MM.1S (cell line): ENCODE measurements at regions not wholly inside any gene's neighbourhood (a gene's known extent, or its start where the extent isn't known, plus 50 kb on each side); places are given as distances from the start of the nearest gene placed in this dataset.

ENCODE experiments used
- DNase-seq: peaks from one replicate; pipeline ENCODE4 v3.0.0-alpha.2; 2015
- H2AFZ ChIP-seq: fragments of 300-600 bp; sonication (generic); 2 replicates; pipeline ENCODE4 v1.6.0; 2016; ENCODE audit warnings: antibody characterized with exemption, low read length
- H3F3A ChIP-seq: fragments of 300-600 bp; sonication (generic); 2 replicates; pipeline ENCODE4 v1.6.1; 2016; ENCODE audit warnings: mild to moderate bottlenecking, antibody characterized with exemption, low read length, moderate library complexity, mixed read lengths; ENCODE audit not compliant: insufficient read depth
- H3K27ac ChIP-seq: fragments of 300-600 bp; sonication (generic); 2 replicates; pipeline ENCODE4 v1.5.1; 2016; ENCODE audit warnings: mild to moderate bottlenecking, low read length
- H3K27me3 ChIP-seq: fragments of 300-600 bp; sonication (generic); replicated peaks from 2 replicates; pipeline ENCODE4 v1.6.0; 2016; ENCODE audit warnings: low read length; ENCODE audit not compliant: insufficient read depth
- H3K36me3 ChIP-seq: fragments of 300-600 bp; sonication (generic); replicated peaks from 2 replicates; pipeline ENCODE4 v1.6.1; 2016; ENCODE audit warnings: mild to moderate bottlenecking, low read length, mixed read lengths; ENCODE audit not compliant: insufficient read depth
- H3K4me1 ChIP-seq: fragments of 300-600 bp; sonication (generic); 2 replicates; pipeline ENCODE4 v1.6.1; 2016; ENCODE audit warnings: low read length, mixed read lengths
- H3K4me2 ChIP-seq: fragments of 300-600 bp; sonication (generic); 2 replicates; pipeline ENCODE4 v1.6.0; 2016; ENCODE audit warnings: low read depth, low read length
- H3K4me3 ChIP-seq: fragments of 300-600 bp; sonication (generic); 2 replicates; pipeline ENCODE4 v1.5.1; 2016; ENCODE audit warnings: low read length, mixed read lengths
- H3K79me2 ChIP-seq: fragments of 300-600 bp; sonication (generic); 2 replicates; pipeline ENCODE4 v1.6.1; 2016; ENCODE audit warnings: mixed run types, low read length, mixed read lengths
- H3K9ac ChIP-seq: fragments of 300-600 bp; sonication (generic); 2 replicates; pipeline ENCODE4 v1.6.1; 2016; ENCODE audit warnings: low read length, mixed read lengths
- H3K9me2 ChIP-seq: fragments of 300-600 bp; sonication (generic); replicated peaks from 2 replicates; pipeline ENCODE4 v1.6.1; 2016; ENCODE audit warnings: mild to moderate bottlenecking, low read length, mixed read lengths; ENCODE audit not compliant: insufficient read depth
- H3K9me3 ChIP-seq: fragments of 300-600 bp; sonication (generic); replicated peaks from 2 replicates; pipeline ENCODE4 v1.6.1; 2016; ENCODE audit warnings: mild to moderate bottlenecking, low read length, mixed read lengths; ENCODE audit not compliant: insufficient read depth
- H4K20me1 ChIP-seq: fragments of 300-600 bp; sonication (generic); 2 replicates; pipeline ENCODE4 v1.6.1; 2016; ENCODE audit warnings: mild to moderate bottlenecking, low read length, moderate library complexity, mixed read lengths; ENCODE audit not compliant: insufficient read depth
- EZH2 ChIP-seq: fragments of 300-600 bp; sonication (generic); optimal IDR thresholded peaks from 2 replicates; pipeline ENCODE3; 2017; ENCODE audit warnings: low read depth, mild to moderate bottlenecking, antibody characterized with exemption, low read length, mixed read lengths
- EZH2phosphoT487 ChIP-seq: fragments of 300-600 bp; sonication (generic); IDR thresholded peaks from 2 replicates; pipeline ENCODE4 v1.6.1; 2018; ENCODE audit warnings: antibody characterized with exemption, low read length
- TF ChIP-seq, protein P1 (sequence below): fragments of 300-600 bp; sonication (generic); IDR thresholded peaks from 2 replicates; pipeline ENCODE4 v1.5.1; 2016; ENCODE audit warnings: antibody characterized with exemption, low read length, mixed read lengths

DNA sequence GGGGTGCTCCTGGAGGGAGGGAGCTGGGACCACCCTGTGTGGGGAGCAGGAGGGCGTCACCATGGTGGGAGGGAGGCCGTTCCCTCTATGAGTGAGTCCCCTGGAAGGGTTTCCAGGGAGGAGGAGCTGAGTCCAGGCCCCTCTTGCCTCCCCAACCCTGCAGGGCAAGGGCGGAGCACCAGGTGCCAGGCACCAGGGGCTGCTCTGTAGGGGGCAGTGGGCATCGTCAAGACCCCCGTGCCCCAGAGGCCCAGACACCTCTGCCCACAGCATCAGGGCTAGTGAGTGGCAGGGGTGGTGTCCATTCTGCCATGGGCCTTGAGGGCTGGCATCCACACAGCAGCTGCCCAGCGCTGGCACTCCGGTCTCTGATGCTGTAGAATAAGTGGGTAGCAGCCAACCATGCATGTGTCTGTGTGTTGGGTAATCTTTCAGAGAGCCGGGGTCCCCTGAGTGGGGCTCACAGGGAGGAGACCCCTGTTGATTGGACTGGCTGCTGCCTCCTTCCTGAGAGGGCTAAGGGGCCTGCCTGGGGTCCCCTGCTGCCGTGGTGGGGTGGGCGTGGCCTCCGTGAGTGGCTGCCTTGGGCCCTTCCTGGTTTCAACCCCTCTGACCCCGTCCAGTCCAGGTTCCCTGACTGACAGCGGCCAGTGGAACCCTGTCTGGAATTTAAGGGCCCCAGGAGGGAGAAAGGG lies 72.7 kb upstream of the RNU6ATAC start:
- TF ChIP-seq, protein P1, sequence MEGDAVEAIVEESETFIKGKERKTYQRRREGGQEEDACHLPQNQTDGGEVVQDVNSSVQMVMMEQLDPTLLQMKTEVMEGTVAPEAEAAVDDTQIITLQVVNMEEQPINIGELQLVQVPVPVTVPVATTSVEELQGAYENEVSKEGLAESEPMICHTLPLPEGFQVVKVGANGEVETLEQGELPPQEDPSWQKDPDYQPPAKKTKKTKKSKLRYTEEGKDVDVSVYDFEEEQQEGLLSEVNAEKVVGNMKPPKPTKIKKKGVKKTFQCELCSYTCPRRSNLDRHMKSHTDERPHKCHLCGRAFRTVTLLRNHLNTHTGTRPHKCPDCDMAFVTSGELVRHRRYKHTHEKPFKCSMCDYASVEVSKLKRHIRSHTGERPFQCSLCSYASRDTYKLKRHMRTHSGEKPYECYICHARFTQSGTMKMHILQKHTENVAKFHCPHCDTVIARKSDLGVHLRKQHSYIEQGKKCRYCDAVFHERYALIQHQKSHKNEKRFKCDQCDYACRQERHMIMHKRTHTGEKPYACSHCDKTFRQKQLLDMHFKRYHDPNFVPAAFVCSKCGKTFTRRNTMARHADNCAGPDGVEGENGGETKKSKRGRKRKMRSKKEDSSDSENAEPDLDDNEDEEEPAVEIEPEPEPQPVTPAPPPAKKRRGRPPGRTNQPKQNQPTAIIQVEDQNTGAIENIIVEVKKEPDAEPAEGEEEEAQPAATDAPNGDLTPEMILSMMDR, result no peak
- TF ChIP-seq EZH2phosphoT487, result no peak
- no peak for TF ChIP-seq EZH2
- no peak for DNase-seq

DNA sequence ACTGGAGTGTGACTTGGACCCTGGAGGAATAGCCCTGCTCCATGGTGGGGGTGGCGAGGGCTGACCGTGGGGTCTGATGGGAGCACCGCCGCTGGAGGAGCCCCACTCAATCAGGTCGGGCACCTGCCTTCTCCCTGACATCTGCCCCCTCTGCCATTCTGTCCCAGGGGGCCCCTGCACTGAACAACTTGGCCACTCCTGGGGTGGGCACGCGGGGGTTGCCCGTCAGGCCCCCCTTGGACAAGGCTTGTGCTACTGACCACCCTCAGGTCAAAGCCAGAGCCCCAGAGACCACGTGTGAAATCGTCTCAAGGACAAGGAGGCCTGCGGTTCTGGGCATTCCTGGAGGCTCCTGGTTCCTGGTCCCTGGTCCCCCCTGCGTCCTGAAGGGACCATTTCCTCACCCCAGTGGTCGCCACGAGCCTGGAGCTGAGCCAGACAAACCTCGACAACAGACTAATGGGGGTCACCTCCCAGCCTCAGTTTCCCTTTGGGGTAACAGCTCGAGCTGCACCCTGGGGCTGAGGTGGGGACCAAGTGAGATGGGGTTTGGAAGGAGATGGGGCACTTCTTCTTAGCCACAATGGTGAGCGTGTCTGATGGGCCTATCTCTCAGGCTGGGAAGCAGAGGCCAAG lies 73.4 kb upstream of the RNU6ATAC start:
- TF ChIP-seq, protein P1, result no peak
- TF ChIP-seq EZH2 (no peak), EZH2phosphoT487 (no peak)
- Histone ChIP-seq H4K20me1 (no peaks in the 10 kb centered on the region), H2AFZ (no peak overlapping the region), H3K27me3 (peaks cover 73% of the 10 kb centered on the region), H3K4me1 (no peaks in the 10 kb centered on the region), H3K9ac (no peak overlapping the region), H3F3A (no peaks in the 10 kb centered on the region), H3K4me3 (no peak overlapping the region), H3K9me2 (no peaks in the 10 kb centered on the region), H3K27ac (no peak overlapping the region), H3K4me2 (no peak overlapping the region), H3K36me3 (no peaks in the 10 kb centered on the region), H3K79me2 (no peaks in the 10 kb centered on the region), H3K9me3 (no peaks in the 10 kb centered on the region)
- DNase-seq, result no peak

More for the DNA sequence above, 72.7 kb upstream of the RNU6ATAC start:
- Histone ChIP-seq H3F3A (no peaks in the 10 kb centered on the region), H3K27me3 (peaks cover 75% of the 10 kb centered on the region), H4K20me1 (no peaks in the 10 kb centered on the region), H2AFZ (no peak overlapping the region), H3K79me2 (no peaks in the 10 kb centered on the region), H3K4me3 (no peak overlapping the region), H3K9ac (no peak overlapping the region), H3K9me2 (no peaks in the 10 kb centered on the region), H3K27ac (no peak overlapping the region), H3K4me2 (no peak overlapping the region), H3K4me1 (no peaks in the 10 kb centered on the region), H3K9me3 (no peaks in the 10 kb centered on the region), H3K36me3 (no peaks in the 10 kb centered on the region)

DNA sequence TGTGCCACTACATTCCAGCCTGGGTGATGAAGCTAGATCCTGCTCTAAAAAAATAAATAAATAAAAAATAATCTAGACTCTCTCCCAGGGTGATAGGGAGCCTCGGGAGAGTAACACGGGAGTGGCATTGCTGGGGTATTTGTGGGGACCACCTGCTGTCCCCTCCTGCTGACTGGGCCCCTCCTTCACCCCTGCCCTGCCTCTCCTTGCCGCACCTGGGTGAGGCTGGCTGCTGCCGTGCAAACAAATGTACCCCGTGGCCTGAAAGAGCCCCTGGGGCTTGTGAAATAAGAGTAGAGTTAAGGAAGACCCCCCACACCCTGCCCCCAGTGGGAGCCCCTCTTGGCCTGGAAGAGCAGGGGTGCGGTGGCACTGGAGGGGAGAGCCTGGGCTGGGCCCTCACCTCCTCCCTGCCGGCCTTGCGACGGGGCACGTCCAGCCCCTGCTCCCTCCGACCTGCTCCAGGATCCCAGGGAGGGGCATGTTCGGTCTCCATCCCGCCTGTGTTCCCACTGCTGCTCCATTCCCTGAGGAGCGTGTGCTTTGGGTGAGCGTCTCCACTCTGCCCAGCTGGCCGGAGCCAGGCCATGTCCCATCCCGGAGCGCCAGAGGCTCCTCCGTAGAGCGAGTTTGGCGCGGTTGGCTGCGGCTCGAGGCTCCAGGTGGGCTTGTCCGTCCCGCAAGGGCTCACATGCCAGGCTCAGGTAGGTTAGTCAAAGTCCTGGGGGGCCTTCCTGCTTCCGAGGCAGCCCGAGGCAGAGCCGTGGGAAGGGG lies 75.0 kb upstream of the RNU6ATAC start:
- Histone ChIP-seq H3K9ac (no peak overlapping the region), H3K36me3 (no peaks in the 10 kb centered on the region), H3K4me1 (peaks cover 7% of the 10 kb centered on the region), H3K27ac (no peak overlapping the region), H3K9me2 (no peaks in the 10 kb centered on the region), H3K4me2 (no peak overlapping the region), H3K9me3 (no peaks in the 10 kb centered on the region), H2AFZ (no peak overlapping the region), H3F3A (peaks cover 3% of the 10 kb centered on the region; the same call in 1 of the 2 replicates), H3K4me3 (no peak overlapping the region), H4K20me1 (no peaks in the 10 kb centered on the region), H3K79me2 (no peaks in the 10 kb centered on the region), H3K27me3 (peaks cover 58% of the 10 kb centered on the region)
- TF ChIP-seq EZH2phosphoT487 (no peak), EZH2 (no peak)
- TF ChIP-seq, protein P1, result no peak
- DNase-seq, result no peak
